ENCODE measurements at regions not wholly inside any gene's neighbourhood (a gene's known extent, or its start where the extent isn't known, plus 50 kb on each side); places are given as distances from the start of the nearest gene placed in this dataset.
A peak's percentile ranks its signal among the peaks of the same experiment; 100 is the strongest.

- CTCF ChIA-PET = no interaction called here
- Histone ChIP-seq H2AFZ (ENCODE audit: low read depth, low read length, poor library complexity, severe bottlenecking) (no peak overlapping the region), H3K9ac (ENCODE audit: low read length) (no peak overlapping the region), H3K9me3 (ENCODE audit: control insufficient read depth in 1 of 2, insufficient read depth in 1 of 2, low read depth in 1 of 2, low read length in 2 of 2) (no peaks in the 10 kb centered on the region), H3K79me2 (ENCODE audit: insufficient read depth, low read length) (no peaks in the 10 kb centered on the region), H3K4me2 (ENCODE audit: low read length) (no peak overlapping the region), H3K9me2 (ENCODE audit: insufficient read depth) (no peaks in the 10 kb centered on the region), H3K4me1 (ENCODE audit: control insufficient read depth in 1 of 2, insufficient read depth in 2 of 2, low read length in 2 of 2) (peaks cover 0 to 12% of the 10 kb centered on the region in 2 experiments; a peak in 1 of 4 replicates), H4K20me1 (ENCODE audit: insufficient read depth) (no peaks in the 10 kb centered on the region), H3K27me3 (ENCODE audit: insufficient read depth, low read length) (no peaks in the 10 kb centered on the region), H3K36me3 (ENCODE audit: control insufficient read depth in 1 of 2, insufficient read depth in 2 of 2, low read length in 2 of 2) (no peaks in the 10 kb centered on the region), H3K4me3 (replicated peaks in 1 of 2; ENCODE audit: low read depth in 1 of 2, low read length in 2 of 2) (no peak overlapping the region), H3K27ac (ENCODE audit: low read depth, low read length) (no peak overlapping the region)
- TF ChIP-seq, protein P1, sequence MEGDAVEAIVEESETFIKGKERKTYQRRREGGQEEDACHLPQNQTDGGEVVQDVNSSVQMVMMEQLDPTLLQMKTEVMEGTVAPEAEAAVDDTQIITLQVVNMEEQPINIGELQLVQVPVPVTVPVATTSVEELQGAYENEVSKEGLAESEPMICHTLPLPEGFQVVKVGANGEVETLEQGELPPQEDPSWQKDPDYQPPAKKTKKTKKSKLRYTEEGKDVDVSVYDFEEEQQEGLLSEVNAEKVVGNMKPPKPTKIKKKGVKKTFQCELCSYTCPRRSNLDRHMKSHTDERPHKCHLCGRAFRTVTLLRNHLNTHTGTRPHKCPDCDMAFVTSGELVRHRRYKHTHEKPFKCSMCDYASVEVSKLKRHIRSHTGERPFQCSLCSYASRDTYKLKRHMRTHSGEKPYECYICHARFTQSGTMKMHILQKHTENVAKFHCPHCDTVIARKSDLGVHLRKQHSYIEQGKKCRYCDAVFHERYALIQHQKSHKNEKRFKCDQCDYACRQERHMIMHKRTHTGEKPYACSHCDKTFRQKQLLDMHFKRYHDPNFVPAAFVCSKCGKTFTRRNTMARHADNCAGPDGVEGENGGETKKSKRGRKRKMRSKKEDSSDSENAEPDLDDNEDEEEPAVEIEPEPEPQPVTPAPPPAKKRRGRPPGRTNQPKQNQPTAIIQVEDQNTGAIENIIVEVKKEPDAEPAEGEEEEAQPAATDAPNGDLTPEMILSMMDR (IDR thresholded peaks at IDR 0.05 in 2 of 3, conservative IDR thresholded peaks at IDR 0.05 in 1 of 3; ENCODE audit: borderline replicate concordance in 1 of 3, insufficient read depth in 1 of 3, low read depth in 2 of 3, low read length in 2 of 3) = peak in 2 of 3 experiments; percentile 3 to 8; a peak in 1 of 6 replicates
- no peak for TF ChIP-seq EZH2 (IDR thresholded peaks at IDR 0.05)
- TF ChIP-seq CBX3 (IDR thresholded peaks at IDR 0.05; ENCODE audit: low read depth) = no peak
- RAD21 ChIA-PET (ENCODE audit: low non-redundant PET in 1 of 2, low total read pairs in 2 of 2, uncharacterized antibody in 2 of 2, unreplicated experiment in 2 of 2) = no interaction called here
- intact Hi-C loops (cut with micrococcal nuclease) = loop anchor here (10.0 kb wide), 1 partner anchor 187 kb away; no protein-coding TSS in a partner anchor
- POLR2A ChIA-PET = no interaction called here
- DNase-seq (ENCODE audit: low read depth, low spot score) (no peak), ATAC-seq (no peak)
- no TSS peak for BruUV-seq (replicated peaks)
Measured at GRCh38 chr11:131037873-131038272, 121.6 kb upstream of the SNX19 start.

- ChIA-PET RAD21 (ENCODE audit: low non-redundant PET in 1 of 2, low total read pairs in 2 of 2, uncharacterized antibody in 2 of 2, unreplicated experiment in 2 of 2) (no interaction called here), POLR2A (no interaction called here), CTCF (no interaction called here)
- Histone ChIP-seq H2AFZ (ENCODE audit: low read depth, low read length, poor library complexity, severe bottlenecking) (no peak overlapping the region), H3K9ac (ENCODE audit: low read length) (no peak overlapping the region), H3K4me1 (ENCODE audit: control insufficient read depth in 1 of 2, insufficient read depth in 2 of 2, low read length in 2 of 2) (peaks cover 0 to 4% of the 10 kb centered on the region in 2 experiments; a peak in 1 of 4 replicates), H4K20me1 (ENCODE audit: insufficient read depth) (no peaks in the 10 kb centered on the region), H3K27ac (ENCODE audit: low read depth, low read length) (no peak overlapping the region), H3K9me3 (ENCODE audit: control insufficient read depth in 1 of 2, insufficient read depth in 1 of 2, low read depth in 1 of 2, low read length in 2 of 2) (no peaks in the 10 kb centered on the region), H3K4me3 (replicated peaks in 1 of 2; ENCODE audit: low read depth in 1 of 2, low read length in 2 of 2) (no peak overlapping the region), H3K4me2 (ENCODE audit: low read length) (no peak overlapping the region), H3K36me3 (ENCODE audit: control insufficient read depth in 1 of 2, insufficient read depth in 2 of 2, low read length in 2 of 2) (no peaks in the 10 kb centered on the region), H3K79me2 (ENCODE audit: insufficient read depth, low read length) (no peaks in the 10 kb centered on the region), H3K9me2 (ENCODE audit: insufficient read depth) (no peaks in the 10 kb centered on the region), H3K27me3 (ENCODE audit: insufficient read depth, low read length) (no peaks in the 10 kb centered on the region)
- no TSS peak for BruUV-seq (replicated peaks)
- ATAC-seq (peak; percentile 81), DNase-seq (ENCODE audit: low read depth, low spot score) (no peak)
- no peak for TF ChIP-seq POLR2AphosphoS5 (IDR thresholded peaks at IDR 0.05; ENCODE audit: low read depth, low read length)
- TF ChIP-seq RAD21 (IDR thresholded peaks at IDR 0.05; ENCODE audit: low read depth) = peak; percentile 28; the same call in 1 of the 2 replicates
- TF ChIP-seq, protein P1 (IDR thresholded peaks at IDR 0.05 in 2 of 3, conservative IDR thresholded peaks at IDR 0.05 in 1 of 3; ENCODE audit: borderline replicate concordance in 1 of 3, insufficient read depth in 1 of 3, low read depth in 2 of 3, low read length in 2 of 3) = peak; percentile 6 to 38 (median 18); a peak in 3 of 6 replicates
- intact Hi-C loops (cut with micrococcal nuclease) = loop anchor here (10.0 kb wide), 1 partner anchor 186 kb away; no protein-coding TSS in a partner anchor
Measured at GRCh38 chr11:131038597-131038996, 122.3 kb upstream of the SNX19 start.
